ENCODE measurements at regions not wholly inside any gene's neighbourhood (a gene's known extent, or its start where the extent isn't known, plus 50 kb on each side); places are given as distances from the start of the nearest gene placed in this dataset.

DNA sequence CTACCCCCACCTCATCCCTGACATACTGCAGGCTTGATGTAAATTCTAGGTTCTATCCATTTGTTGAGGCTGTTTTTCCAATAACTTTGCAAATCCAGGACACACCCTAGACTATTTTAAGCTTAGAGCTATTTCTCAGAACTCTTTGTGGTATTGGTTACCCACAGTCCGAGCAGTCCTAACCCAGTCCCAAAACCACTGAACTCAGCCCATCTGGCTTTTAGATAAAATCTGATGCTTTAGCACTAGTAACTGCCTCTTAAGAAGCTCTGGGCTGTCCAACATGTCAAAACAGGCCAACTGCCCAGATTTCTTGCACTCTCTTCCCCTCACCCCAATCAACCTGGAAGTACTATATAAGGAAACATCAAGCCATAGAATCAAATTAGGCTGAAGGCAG, 344.4 kb upstream of the CADM1 start:
- Mint-ChIP-seq H3K27ac (no peak overlapping the region), H3K27me3 (ENCODE audit: insufficient read depth, low read depth) (peaks cover 10% of the 10 kb centered on the region), H3K4me3 (no peak overlapping the region), H3K9me3 (peaks cover 6% of the 10 kb centered on the region), H3K4me1 (no peaks in the 10 kb centered on the region), H3K36me3 (no peaks in the 10 kb centered on the region)
- Histone ChIP-seq H2AFZ (replicated peaks) (no peak overlapping the region), H3K4me1 (peaks cover 14% of the 10 kb centered on the region), H3K4me3 (no peak overlapping the region), H3K9me3 (ENCODE audit: low read depth) (no peaks in the 10 kb centered on the region), H3K27ac (no peak overlapping the region), H3K36me3 (peaks cover 2% of the 10 kb centered on the region), H4K20me1 (ENCODE audit: low read depth) (no peaks in the 10 kb centered on the region), H3F3A (ENCODE audit: low read depth) (no peaks in the 10 kb centered on the region), H3K27me3 (no peaks in the 10 kb centered on the region), H3K9ac (no peak overlapping the region), H3K79me2 (ENCODE audit: low read depth) (no peaks in the 10 kb centered on the region), H3K4me2 (no peak overlapping the region)
- no peak for TF ChIP-seq EZH2 (IDR thresholded peaks at IDR 0.05)
- TF ChIP-seq EZH2phosphoT487 (IDR thresholded peaks at IDR 0.05) = no peak
- TF ChIP-seq, protein P1, sequence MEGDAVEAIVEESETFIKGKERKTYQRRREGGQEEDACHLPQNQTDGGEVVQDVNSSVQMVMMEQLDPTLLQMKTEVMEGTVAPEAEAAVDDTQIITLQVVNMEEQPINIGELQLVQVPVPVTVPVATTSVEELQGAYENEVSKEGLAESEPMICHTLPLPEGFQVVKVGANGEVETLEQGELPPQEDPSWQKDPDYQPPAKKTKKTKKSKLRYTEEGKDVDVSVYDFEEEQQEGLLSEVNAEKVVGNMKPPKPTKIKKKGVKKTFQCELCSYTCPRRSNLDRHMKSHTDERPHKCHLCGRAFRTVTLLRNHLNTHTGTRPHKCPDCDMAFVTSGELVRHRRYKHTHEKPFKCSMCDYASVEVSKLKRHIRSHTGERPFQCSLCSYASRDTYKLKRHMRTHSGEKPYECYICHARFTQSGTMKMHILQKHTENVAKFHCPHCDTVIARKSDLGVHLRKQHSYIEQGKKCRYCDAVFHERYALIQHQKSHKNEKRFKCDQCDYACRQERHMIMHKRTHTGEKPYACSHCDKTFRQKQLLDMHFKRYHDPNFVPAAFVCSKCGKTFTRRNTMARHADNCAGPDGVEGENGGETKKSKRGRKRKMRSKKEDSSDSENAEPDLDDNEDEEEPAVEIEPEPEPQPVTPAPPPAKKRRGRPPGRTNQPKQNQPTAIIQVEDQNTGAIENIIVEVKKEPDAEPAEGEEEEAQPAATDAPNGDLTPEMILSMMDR (IDR thresholded peaks at IDR 0.05) = no peak
- DNase-seq (ENCODE audit: low spot score) = no peak

DNA sequence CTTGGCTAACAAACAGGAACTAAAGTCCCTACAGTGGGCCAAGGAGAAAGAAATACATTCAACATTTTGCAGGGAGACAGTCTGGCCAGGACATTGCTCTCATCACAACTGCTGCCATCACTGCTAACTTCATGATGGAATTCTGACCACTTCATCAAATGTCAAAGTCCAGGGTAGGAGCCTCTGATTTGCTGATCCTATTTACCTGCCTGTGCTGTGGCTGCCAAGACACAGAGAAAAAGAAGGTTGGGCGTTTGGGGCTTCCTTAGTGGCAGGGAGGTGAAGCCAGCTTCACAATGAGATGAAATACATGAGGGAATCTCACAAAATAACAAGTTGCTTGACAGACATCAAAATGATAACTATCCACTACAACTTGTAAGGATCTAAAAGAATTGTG, 343.9 kb upstream of the CADM1 start:
- Mint-ChIP-seq H3K27ac (no peak overlapping the region), H3K4me1 (no peaks in the 10 kb centered on the region), H3K4me3 (no peak overlapping the region), H3K36me3 (no peaks in the 10 kb centered on the region), H3K9me3 (peaks cover 6% of the 10 kb centered on the region), H3K27me3 (ENCODE audit: insufficient read depth, low read depth) (peaks cover 10% of the 10 kb centered on the region)
- Histone ChIP-seq H3K9me3 (ENCODE audit: low read depth) (no peaks in the 10 kb centered on the region), H3K9ac (no peak overlapping the region), H3K27me3 (no peaks in the 10 kb centered on the region), H3K27ac (no peak overlapping the region), H3K4me2 (no peak overlapping the region), H4K20me1 (ENCODE audit: low read depth) (no peaks in the 10 kb centered on the region), H2AFZ (replicated peaks) (no peak overlapping the region), H3K79me2 (ENCODE audit: low read depth) (no peaks in the 10 kb centered on the region), H3K36me3 (peaks cover 2% of the 10 kb centered on the region), H3K4me3 (no peak overlapping the region), H3F3A (ENCODE audit: low read depth) (no peaks in the 10 kb centered on the region), H3K4me1 (peaks cover 14% of the 10 kb centered on the region)
- DNase-seq (ENCODE audit: low spot score) = peak; percentile 17
- no peak for TF ChIP-seq EZH2phosphoT487 (IDR thresholded peaks at IDR 0.05)
- TF ChIP-seq EZH2 (IDR thresholded peaks at IDR 0.05) = no peak
- TF ChIP-seq, protein P1 (IDR thresholded peaks at IDR 0.05) = no peak

GRCh38 chr11:115845872-115846271, 341.7 kb upstream of the CADM1 start:
- H3K4me3 Mint-ChIP-seq = no peak overlapping the region
- no peaks in the 10 kb centered on the region for H3K4me1 Mint-ChIP-seq
- H3K4me1 ChIP-seq = peaks cover 8% of the 10 kb centered on the region
- peaks cover 4% of the 10 kb centered on the region for H3K9me3 Mint-ChIP-seq
- H3K27me3 Mint-ChIP-seq (ENCODE audit: insufficient read depth, low read depth) = peaks cover 10% of the 10 kb centered on the region
- no peaks in the 10 kb centered on the region for H3K27me3 ChIP-seq
- no peak for TF ChIP-seq EZH2phosphoT487 (IDR thresholded peaks at IDR 0.05)
- TF ChIP-seq, protein P1 (IDR thresholded peaks at IDR 0.05) = no peak
- no peak for TF ChIP-seq EZH2 (IDR thresholded peaks at IDR 0.05)
- no peaks in the 10 kb centered on the region for H3F3A ChIP-seq (ENCODE audit: low read depth)
- no peak for DNase-seq (ENCODE audit: low spot score)
- H3K36me3 Mint-ChIP-seq = no peaks in the 10 kb centered on the region
- no peak overlapping the region for H3K4me3 ChIP-seq
- no peaks in the 10 kb centered on the region for H3K9me3 ChIP-seq (ENCODE audit: low read depth)
- H3K9ac ChIP-seq = no peak overlapping the region
- no peak overlapping the region for H2AFZ ChIP-seq (replicated peaks)
- H3K36me3 ChIP-seq = no peaks in the 10 kb centered on the region
- H3K27ac Mint-ChIP-seq = no peak overlapping the region
- no peak overlapping the region for H3K4me2 ChIP-seq
- no peaks in the 10 kb centered on the region for H3K79me2 ChIP-seq (ENCODE audit: low read depth)
- no peak overlapping the region for H3K27ac ChIP-seq
- no peaks in the 10 kb centered on the region for H4K20me1 ChIP-seq (ENCODE audit: low read depth)
